IgD-negative memory B cell (primary cell): ENCODE measurements at regions not wholly inside any gene's neighbourhood (a gene's known extent, or its start where the extent isn't known, plus 50 kb on each side); places are given as distances from the start of the nearest gene placed in this dataset.
"Not testable (repeated sequence)": the region's sequence is repeated elsewhere in the genome, so short reads cannot be mapped to it uniquely, and the experiment has no call there.

ENCODE experiments used
- H3K27ac Mint-ChIP-seq, 3 donors: one replicate each; pipeline ENCODE4 v1.8.0; 2020 to 2022; ENCODE audit warnings: mild to moderate bottlenecking in 3 of 3, mixed read lengths in 3 of 3, moderate library complexity in 1 of 3
- H3K27me3 Mint-ChIP-seq: one replicate; pipeline ENCODE4 v1.8.0; 2021; ENCODE audit warnings: mixed read lengths
- H3K36me3 Mint-ChIP-seq: one replicate; pipeline ENCODE4 v1.8.0; 2020; ENCODE audit warnings: mild to moderate bottlenecking, mixed read lengths
- H3K4me1 Mint-ChIP-seq, 3 donors: one replicate each; pipeline ENCODE4 v1.8.0; 2020 to 2022; ENCODE audit warnings: mixed read lengths in 3 of 3, mild to moderate bottlenecking in 1 of 3
- H3K4me3 Mint-ChIP-seq, 4 donors: one replicate each; pipeline ENCODE4 v1.8.0; 2020 to 2022; ENCODE audit warnings: mild to moderate bottlenecking in 4 of 4, mixed read lengths in 4 of 4, moderate library complexity in 3 of 4
- H3K9me3 Mint-ChIP-seq, 3 donors: one replicate each; pipeline ENCODE4 v1.8.0; 2020 to 2021; ENCODE audit warnings: mixed read lengths in 3 of 3, mild to moderate bottlenecking in 1 of 3

DNA sequence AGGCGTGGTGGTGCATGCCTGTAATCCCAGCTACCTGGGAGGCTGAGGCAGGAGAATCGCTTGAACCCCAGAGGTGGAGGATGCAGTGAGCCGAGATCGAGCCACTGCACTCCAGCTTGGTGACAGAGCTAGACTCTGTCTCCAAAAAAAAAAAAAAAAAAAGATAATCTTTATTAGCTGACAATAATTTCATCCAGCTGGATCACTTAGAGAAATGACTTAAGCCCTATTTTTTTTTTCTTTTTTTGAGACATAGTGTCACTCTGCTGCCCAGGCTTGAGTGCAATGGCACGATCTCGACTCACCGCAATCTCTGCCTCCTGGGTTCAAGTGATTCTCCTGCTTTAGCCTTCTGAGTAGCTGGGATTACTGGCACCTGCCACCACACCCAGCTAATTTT lies 51.6 kb upstream of the MAP4K4 start:
- H3K4me3 Mint-ChIP-seq, H3K4me1 Mint-ChIP-seq, H3K27ac Mint-ChIP-seq, H3K27me3 Mint-ChIP-seq, H3K9me3 Mint-ChIP-seq, H3K36me3 Mint-ChIP-seq: not testable (repeated sequence)

GRCh38 chr2:101644842-101645383 lies 52.6 kb upstream of the MAP4K4 start:
- H3K4me1 Mint-ChIP-seq, result peaks cover 0 to 4% (median 3%) of the 10 kb centered on the region in 3 donors
- no peaks in the 10 kb centered on the region for H3K36me3 Mint-ChIP-seq
- H3K9me3 Mint-ChIP-seq, result no peaks in the 10 kb centered on the region
- peak overlapping the region in 1 of 3 donors; percentile 40 for H3K27ac Mint-ChIP-seq
- no peaks in the 10 kb centered on the region for H3K27me3 Mint-ChIP-seq
- no peak overlapping the region for H3K4me3 Mint-ChIP-seq

DNA sequence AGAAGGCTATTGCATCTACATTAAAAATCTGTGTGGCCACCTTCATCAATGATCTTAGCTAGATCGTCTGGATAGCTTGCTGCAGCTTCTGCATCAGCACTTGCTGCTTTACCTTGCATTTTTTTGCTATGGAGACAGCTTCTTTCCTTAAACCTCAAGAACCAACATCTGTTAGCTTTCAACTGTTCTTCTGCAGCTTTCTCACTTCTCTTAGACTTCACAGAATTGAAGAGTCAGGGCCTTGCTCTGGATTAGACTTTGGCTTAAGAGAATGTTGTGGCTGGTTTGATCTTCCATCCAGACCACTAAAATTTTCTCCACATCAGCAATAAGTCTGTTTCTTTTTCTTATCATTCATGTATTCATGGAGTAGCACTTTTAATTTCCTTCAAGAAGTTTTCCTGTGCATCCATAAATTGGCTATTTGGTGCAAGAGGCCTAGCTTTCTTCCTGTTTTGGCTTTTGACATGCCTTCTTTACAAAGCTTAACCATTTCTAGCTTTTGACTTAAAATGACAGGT lies 54.4 kb upstream of the MAP4K4 start:
- H3K4me3 Mint-ChIP-seq, result no peak overlapping the region
- H3K9me3 Mint-ChIP-seq, result no peaks in the 10 kb centered on the region
- H3K36me3 Mint-ChIP-seq, result no peaks in the 10 kb centered on the region
- H3K27me3 Mint-ChIP-seq, result no peaks in the 10 kb centered on the region
- no peak overlapping the region for H3K27ac Mint-ChIP-seq
- no peaks in the 10 kb centered on the region for H3K4me1 Mint-ChIP-seq

- Mint-ChIP-seq H3K27ac (peak overlapping the region in 1 of 3 donors; percentile 73), H3K4me1 (no peaks in the 10 kb centered on the region), H3K27me3 (no peaks in the 10 kb centered on the region), H3K9me3 (no peaks in the 10 kb centered on the region), H3K36me3 (no peaks in the 10 kb centered on the region), H3K4me3 (no peak overlapping the region)
Measured at GRCh38 chr2:101638817-101639605, 58.5 kb upstream of the MAP4K4 start.

GRCh38 chr2:101638181-101638711 lies 59.3 kb upstream of the MAP4K4 start:
- no peaks in the 10 kb centered on the region for H3K27me3 Mint-ChIP-seq
- no peak overlapping the region for H3K27ac Mint-ChIP-seq
- no peak overlapping the region for H3K4me3 Mint-ChIP-seq
- H3K9me3 Mint-ChIP-seq, result no peaks in the 10 kb centered on the region
- no peaks in the 10 kb centered on the region for H3K4me1 Mint-ChIP-seq
- no peaks in the 10 kb centered on the region for H3K36me3 Mint-ChIP-seq

DNA sequence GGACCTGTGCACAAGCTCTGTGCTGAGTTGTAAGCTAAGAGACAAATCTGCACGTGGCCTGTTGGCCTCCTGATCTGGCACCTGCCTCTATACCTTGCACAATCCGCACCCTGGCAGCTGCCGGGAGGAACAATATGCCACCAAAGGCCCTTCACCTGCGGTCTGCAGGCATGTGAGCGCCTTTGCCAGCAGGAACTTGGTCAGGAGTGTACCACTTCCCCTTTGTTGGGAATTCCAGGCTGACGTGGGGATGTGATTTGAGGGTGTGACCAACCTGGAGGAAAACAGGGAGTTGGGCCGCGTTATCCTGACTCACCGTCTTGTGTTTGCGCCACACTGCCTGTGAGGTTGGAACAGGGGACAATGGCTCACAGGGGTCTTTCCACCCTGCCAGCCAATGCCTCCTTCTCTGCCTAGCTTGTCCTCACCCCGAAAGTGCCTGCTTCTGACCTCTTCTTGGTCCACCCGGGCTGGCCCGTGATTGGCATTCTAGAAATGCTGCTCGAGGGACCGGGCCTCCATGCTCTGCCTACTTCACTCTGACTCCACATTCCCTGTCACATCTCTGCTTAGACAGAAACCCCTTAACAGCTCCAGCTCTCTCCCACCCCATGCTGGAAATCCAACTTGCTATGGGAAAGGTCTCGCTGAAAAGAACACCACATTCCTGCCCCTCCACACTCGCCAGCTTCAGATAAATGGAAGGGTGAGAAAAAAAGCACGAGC lies 67.1 kb upstream of the MAP4K4 start:
- Mint-ChIP-seq H3K4me3 (peak overlapping the region in 1 of 4 donors; percentile 46), H3K27ac (peak overlapping the region in 1 of 3 donors; percentile 50), H3K36me3 (no peaks in the 10 kb centered on the region), H3K9me3 (peaks cover 0 to 1% (median 0%) of the 10 kb centered on the region in 3 donors), H3K27me3 (peaks cover 2% of the 10 kb centered on the region), H3K4me1 (peaks cover 4 to 8% (median 5%) of the 10 kb centered on the region in 3 donors)

DNA sequence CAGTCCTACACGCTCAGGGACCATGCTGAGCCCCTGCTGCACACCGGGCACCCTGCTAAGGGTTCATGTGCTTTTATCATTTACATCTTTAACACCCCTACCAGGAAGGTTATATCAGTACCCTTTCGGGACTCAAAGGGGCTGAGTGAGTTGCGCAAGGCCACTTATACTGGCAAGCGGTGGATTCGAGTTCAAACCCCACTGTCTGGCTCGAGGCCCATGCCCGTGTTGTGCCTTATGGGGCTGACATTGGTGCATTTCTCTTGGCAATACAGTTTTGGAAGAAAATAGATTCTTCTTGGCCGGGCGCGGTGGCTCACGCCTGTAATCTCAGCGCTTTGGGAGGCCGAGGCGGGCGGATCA lies 69.5 kb upstream of the MAP4K4 start:
- Mint-ChIP-seq H3K36me3 (no peaks in the 10 kb centered on the region), H3K4me3 (no peak overlapping the region), H3K9me3 (peaks cover 0 to 1% (median 0%) of the 10 kb centered on the region in 3 donors), H3K27ac (peak overlapping the region in 1 of 3 donors; percentile 29), H3K4me1 (peaks cover 13 to 18% (median 17%) of the 10 kb centered on the region in 3 donors), H3K27me3 (peaks cover under 1% of the 10 kb centered on the region)

DNA sequence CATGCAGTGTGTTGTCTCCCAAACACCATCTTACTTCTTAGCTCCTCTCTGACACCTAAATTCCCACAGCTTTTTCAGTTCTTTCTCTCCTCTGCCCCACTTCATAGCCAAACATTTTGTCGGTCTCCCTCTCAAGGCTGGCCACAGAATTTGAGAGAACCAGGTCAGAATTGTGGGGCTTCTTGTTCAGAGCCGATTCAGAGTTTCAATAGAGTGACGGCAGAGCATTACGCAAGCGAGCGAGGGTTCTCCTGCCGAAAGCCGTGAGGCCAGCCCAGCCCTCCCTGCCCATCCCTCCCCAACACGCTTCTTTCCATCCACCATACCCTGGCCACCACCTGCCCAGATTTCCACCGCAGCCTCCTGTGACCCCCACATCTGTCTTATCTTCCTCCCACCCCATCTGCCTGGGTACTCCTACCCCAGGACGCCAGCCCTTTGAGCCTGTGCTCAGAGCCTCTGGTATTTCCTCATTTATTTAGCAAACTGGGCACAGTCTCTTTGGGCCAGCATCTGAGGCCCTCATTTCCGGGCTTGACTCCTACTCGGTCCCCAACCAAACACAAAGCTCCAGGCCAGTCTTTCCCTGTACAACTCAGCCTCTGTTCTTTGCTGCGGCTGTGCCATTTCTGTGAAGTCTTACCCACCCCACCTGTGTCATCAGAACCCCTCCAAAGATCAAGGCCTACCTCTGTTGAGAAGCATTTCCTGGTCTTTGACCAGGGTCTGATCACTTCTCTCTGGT lies 70.0 kb upstream of the MAP4K4 start:
- Mint-ChIP-seq H3K4me3 (no peak overlapping the region), H3K27ac (peak overlapping the region in 1 of 3 donors; percentile 29), H3K4me1 (peaks cover 19 to 23% (median 23%) of the 10 kb centered on the region in 3 donors), H3K9me3 (peaks cover 0 to 1% (median 0%) of the 10 kb centered on the region in 3 donors), H3K36me3 (no peaks in the 10 kb centered on the region), H3K27me3 (no peaks in the 10 kb centered on the region)

DNA sequence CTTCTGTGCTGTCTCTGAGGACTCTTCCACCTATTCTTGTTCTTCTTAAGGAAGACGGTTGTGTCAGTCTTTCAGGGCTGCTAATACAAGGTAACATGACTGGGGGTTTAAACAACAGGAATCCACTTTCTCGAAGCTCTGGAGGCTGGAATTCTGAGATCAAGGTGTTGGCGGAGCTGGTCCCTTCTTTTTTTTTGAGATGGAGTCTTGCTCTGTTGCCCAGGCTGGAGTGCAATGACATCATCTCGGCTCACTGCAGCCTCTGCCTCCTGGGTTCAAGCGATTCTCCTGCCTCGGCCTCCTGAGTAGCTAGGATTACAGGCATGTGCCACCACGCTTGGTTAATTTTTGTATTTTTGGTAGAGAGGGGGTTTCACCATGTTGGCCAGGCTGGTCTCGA lies 71.7 kb upstream of the MAP4K4 start:
- Mint-ChIP-seq H3K27ac (peak overlapping the region; percentile 7 to 88 (median 28)), H3K4me1 (peaks cover 23 to 33% (median 23%) of the 10 kb centered on the region in 3 donors)
- not testable (repeated sequence) for H3K27me3 Mint-ChIP-seq, H3K4me3 Mint-ChIP-seq, H3K9me3 Mint-ChIP-seq, H3K36me3 Mint-ChIP-seq

- H3K4me3 Mint-ChIP-seq, result peak overlapping the region in 1 of 4 donors; percentile 3
- peaks cover 23 to 33% (median 25%) of the 10 kb centered on the region in 3 donors for H3K4me1 Mint-ChIP-seq
- no peaks in the 10 kb centered on the region for H3K27me3 Mint-ChIP-seq
- peaks cover 0 to 1% (median 0%) of the 10 kb centered on the region in 3 donors for H3K9me3 Mint-ChIP-seq
- peak overlapping the region; percentile 7 to 88 (median 28) for H3K27ac Mint-ChIP-seq
- H3K36me3 Mint-ChIP-seq, result no peaks in the 10 kb centered on the region
Measured at GRCh38 chr2:101625387-101625786, 72.1 kb upstream of the MAP4K4 start.

DNA sequence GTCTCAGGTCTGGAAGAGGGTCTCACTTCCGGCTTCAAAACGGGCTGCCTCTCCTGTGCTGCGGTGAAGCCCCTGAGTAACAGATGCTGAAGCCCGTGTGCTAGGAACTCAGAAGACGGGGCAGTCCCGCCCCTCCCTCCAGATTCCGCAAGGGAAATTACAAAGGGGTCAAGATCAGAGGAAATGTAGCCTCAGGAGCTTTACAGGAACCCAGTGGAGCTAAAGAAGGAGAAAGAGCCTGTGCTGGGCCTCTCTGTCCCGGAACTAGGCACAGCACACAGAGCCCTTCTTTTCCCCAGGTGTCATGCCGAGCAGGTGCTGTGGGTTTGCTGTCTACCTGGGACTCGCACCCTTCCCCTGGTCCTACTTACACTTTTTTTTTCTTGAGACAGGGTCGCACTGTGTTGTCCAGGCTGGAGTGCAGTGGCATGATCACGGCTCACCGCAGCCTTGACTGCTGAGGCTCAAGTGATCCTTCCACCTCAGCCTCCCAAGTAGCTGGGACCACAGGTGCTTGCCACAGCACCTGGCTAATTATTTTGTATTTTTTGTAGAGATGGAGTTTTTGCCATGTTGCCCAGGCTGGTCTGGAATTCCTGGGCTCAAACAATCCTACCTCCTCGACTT lies 72.7 kb upstream of the MAP4K4 start:
- no peaks in the 10 kb centered on the region for H3K27me3 Mint-ChIP-seq
- peak overlapping the region in 1 of 4 donors; percentile 6 for H3K4me3 Mint-ChIP-seq
- no peaks in the 10 kb centered on the region for H3K36me3 Mint-ChIP-seq
- peaks cover 0 to 1% (median 0%) of the 10 kb centered on the region in 3 donors for H3K9me3 Mint-ChIP-seq
- H3K4me1 Mint-ChIP-seq, result peaks cover 23 to 33% (median 27%) of the 10 kb centered on the region in 3 donors
- H3K27ac Mint-ChIP-seq, result peak overlapping the region in 2 of 3 donors; percentile 88 to 94

GRCh38 chr2:101623031-101623521 lies 74.4 kb upstream of the MAP4K4 start:
- peak overlapping the region; percentile 18 to 93 (median 78) for H3K4me3 Mint-ChIP-seq
- H3K36me3 Mint-ChIP-seq, result no peaks in the 10 kb centered on the region
- H3K9me3 Mint-ChIP-seq, result peaks cover 0 to 1% (median 0%) of the 10 kb centered on the region in 3 donors
- H3K27ac Mint-ChIP-seq, result peak overlapping the region; percentile 71 to 94 (median 93)
- peaks cover 23 to 34% (median 27%) of the 10 kb centered on the region in 3 donors for H3K4me1 Mint-ChIP-seq
- no peaks in the 10 kb centered on the region for H3K27me3 Mint-ChIP-seq

DNA sequence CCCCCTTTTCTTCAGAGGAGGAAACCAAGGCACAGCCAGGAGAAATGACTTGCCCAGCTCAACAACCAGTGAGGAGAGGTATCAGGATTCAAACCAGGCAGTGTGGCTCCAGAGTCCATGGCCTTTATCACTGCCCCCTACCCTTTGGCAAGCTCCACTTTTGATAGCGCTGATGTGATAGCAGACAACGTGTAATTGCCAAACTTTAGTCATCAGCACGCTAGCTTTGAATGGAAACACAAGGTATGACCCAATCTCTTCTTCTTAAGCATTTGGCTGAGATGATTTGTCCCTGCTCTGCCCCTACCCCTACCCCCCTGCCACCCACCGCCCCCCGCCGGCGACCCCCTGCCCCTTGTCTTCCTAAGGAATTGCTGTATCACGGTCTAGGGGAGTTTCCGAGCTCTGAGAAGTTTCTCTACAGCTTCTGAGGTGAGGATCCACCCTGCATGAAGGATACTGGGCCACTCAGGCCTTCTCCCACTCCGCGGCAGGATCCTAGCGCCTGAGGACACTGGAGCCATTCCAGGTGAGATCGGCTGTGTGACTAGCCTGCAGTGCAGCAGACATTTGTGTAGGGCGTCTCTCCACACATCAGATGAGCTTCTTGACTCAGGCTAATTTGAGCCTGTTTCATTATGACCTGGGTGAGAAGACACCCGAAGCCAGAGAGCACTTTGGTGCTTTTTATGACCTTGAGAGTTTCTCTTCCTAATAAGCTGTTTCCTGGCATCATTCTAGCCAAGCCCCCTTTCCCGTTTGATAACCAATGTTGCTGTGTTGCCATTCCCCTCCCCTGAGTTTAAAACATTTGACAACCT lies 75.1 kb upstream of the MAP4K4 start:
- Mint-ChIP-seq H3K27ac (peak overlapping the region; percentile 71 to 94 (median 93)), H3K4me1 (peaks cover 23 to 34% (median 27%) of the 10 kb centered on the region in 3 donors), H3K36me3 (no peaks in the 10 kb centered on the region), H3K27me3 (no peaks in the 10 kb centered on the region), H3K4me3 (peak overlapping the region; percentile 18 to 93 (median 78)), H3K9me3 (peaks cover 0 to 1% (median 0%) of the 10 kb centered on the region in 3 donors)
